ENCODE measurements at regions not wholly inside any gene's neighbourhood (a gene's known extent, or its start where the extent isn't known, plus 50 kb on each side); places are given as distances from the start of the nearest gene placed in this dataset.

DNA sequence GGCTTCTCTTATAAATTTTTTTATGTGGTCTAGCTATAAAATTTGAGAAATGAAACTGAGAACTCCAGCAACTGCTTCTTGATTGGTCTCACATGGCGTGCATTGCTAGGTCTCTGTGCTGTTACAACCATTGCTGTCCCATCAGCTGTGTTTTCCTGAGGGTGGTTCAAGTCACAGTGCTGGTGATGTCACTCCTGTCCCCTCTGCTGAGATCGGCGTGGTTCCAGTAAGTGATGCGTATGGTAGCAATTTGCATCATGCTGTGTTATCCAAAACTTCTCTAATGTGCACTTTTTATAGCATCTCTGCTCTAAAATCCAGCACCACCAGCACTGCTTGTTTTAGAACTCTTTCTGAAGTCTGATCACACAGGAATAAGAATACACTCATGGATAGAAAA, 112.6 kb upstream of the ZNF608 start:
- peak in 1 of 2 donors; percentile 46 for DNase-seq (ENCODE audit: low spot score in 2 of 2)
- Histone ChIP-seq H3K9me3 (no peaks in the 10 kb centered on the region), H3K36me3 (no peaks in the 10 kb centered on the region), H3K4me3 (no peak overlapping the region), H3K27ac (peak overlapping the region in 1 of 4 donors; percentile 44), H3K4me1 (peaks cover 0 to 14% (median 0%) of the 10 kb centered on the region in 4 donors), H3K27me3 (no peaks in the 10 kb centered on the region)
- TF ChIP-seq EP300 (IDR thresholded peaks at IDR 0.05) (peak in 1 of 2 donors; percentile 16), POLR2A (IDR thresholded peaks at IDR 0.05) (no peak)
- TF ChIP-seq, protein P1, sequence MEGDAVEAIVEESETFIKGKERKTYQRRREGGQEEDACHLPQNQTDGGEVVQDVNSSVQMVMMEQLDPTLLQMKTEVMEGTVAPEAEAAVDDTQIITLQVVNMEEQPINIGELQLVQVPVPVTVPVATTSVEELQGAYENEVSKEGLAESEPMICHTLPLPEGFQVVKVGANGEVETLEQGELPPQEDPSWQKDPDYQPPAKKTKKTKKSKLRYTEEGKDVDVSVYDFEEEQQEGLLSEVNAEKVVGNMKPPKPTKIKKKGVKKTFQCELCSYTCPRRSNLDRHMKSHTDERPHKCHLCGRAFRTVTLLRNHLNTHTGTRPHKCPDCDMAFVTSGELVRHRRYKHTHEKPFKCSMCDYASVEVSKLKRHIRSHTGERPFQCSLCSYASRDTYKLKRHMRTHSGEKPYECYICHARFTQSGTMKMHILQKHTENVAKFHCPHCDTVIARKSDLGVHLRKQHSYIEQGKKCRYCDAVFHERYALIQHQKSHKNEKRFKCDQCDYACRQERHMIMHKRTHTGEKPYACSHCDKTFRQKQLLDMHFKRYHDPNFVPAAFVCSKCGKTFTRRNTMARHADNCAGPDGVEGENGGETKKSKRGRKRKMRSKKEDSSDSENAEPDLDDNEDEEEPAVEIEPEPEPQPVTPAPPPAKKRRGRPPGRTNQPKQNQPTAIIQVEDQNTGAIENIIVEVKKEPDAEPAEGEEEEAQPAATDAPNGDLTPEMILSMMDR (IDR thresholded peaks at IDR 0.05): no peak
- WGBS, 2 donors: 59% methylated on average over 4 of the region's 4 CpGs

DNA sequence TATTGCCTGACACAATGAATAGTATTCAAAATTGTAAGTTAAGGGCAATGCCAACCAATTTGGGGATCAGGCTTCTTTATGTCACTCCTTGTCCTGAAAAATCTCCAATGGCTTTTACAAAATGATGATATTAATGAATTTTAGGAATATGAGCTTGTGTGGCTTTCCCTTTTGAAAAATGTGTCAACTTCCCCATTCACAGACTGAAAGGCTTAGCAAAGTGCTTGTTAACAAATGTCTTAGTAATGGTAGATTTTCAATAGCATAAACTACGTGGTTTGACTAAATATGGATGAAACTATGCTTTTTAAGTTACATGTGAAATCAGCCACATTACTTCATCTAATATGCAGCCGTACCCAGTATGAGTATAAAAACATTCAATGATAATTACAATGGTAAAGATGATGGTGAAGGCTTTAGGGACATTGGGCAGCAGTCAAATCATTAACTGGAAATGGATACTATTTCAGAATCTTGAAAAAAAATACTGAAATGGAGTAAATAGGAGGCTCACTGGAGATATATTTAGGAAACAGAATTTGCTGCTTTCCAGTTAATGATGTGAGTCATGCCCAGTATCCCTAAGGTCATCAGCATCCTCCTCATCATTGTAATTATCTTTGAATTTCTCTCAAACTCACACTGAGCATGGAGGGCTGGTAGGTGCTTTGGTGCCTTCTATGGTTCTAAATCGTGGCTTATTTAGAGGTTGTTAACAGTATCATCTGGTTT, 113.3 kb upstream of the ZNF608 start:
- DNase-seq (ENCODE audit: low spot score in 2 of 2): no peak
- no peaks in the 10 kb centered on the region for H3K27me3 ChIP-seq
- peaks cover 0 to 14% (median 0%) of the 10 kb centered on the region in 4 donors for H3K4me1 ChIP-seq
- H3K9me3 ChIP-seq: no peaks in the 10 kb centered on the region
- TF ChIP-seq EP300 (IDR thresholded peaks at IDR 0.05) (no peak), POLR2A (IDR thresholded peaks at IDR 0.05) (no peak)
- TF ChIP-seq, protein P1 (IDR thresholded peaks at IDR 0.05): no peak
- H3K27ac ChIP-seq: no peak overlapping the region
- 84 to 85% methylated on average over 3 of the region's 3 CpGs for WGBS, 2 donors
- no peaks in the 10 kb centered on the region for H3K36me3 ChIP-seq
- no peak overlapping the region for H3K4me3 ChIP-seq

DNA sequence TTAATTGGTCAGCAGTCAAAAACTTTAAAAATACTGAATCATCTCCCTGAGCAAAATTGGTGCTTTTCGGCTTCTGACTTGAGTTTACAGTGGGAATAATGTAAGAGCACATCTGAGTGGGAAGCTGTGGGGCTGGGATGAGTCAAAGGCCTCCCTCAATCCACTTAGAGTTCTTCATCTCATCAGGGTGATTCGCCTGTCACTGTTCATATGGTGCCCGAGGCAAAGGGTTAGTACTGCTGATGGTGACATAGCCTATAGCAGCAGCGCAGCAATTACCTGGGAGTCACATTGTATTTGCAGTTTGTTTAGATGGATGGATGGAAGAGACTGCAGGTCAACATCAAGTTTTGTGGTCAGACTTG, 113.8 kb upstream of the ZNF608 start:
- no peak for DNase-seq (ENCODE audit: low spot score in 2 of 2)
- TF ChIP-seq, protein P1 (IDR thresholded peaks at IDR 0.05): no peak
- TF ChIP-seq POLR2A (IDR thresholded peaks at IDR 0.05) (no peak), EP300 (IDR thresholded peaks at IDR 0.05) (no peak)
- Histone ChIP-seq H3K27me3 (no peaks in the 10 kb centered on the region), H3K4me1 (peaks cover 0 to 18% (median 0%) of the 10 kb centered on the region in 4 donors), H3K27ac (no peak overlapping the region), H3K36me3 (no peaks in the 10 kb centered on the region), H3K4me3 (no peak overlapping the region), H3K9me3 (no peaks in the 10 kb centered on the region)
- 86 to 92% methylated on average over 4 of the region's 4 CpGs for WGBS, 2 donors

DNA sequence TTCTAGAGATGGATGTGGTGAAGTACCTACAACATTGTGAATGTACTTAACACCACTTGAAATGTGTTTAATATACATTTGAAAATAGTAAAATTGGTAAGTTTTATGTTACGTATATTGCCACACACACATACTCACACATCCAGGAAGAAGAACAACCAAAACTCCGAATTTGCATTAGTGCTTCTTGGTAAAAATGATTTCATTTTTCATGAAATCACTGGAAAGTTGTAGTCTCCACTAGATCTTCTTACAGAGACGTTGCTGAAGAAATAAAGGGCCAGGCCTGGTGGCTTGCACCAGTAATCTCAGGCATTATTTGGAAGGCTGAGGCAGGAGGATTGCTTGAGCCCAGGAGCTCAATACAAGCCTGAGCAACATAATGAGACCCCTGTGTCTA, 118.6 kb upstream of the ZNF608 start:
- peaks cover 3 to 35% (median 13%) of the 10 kb centered on the region in 4 donors for H3K4me1 ChIP-seq
- H3K4me3 ChIP-seq: no peak overlapping the region
- no peaks in the 10 kb centered on the region for H3K36me3 ChIP-seq
- no peaks in the 10 kb centered on the region for H3K9me3 ChIP-seq
- H3K27ac ChIP-seq: peak overlapping the region; percentile 22 to 84 (median 69)
- no peak for DNase-seq (ENCODE audit: low spot score in 2 of 2)
- H3K27me3 ChIP-seq: no peaks in the 10 kb centered on the region
- WGBS, 2 donors: 93 to 95% methylated on average over 3 of the region's 3 CpGs
- TF ChIP-seq, protein P1 (IDR thresholded peaks at IDR 0.05): no peak
- no peak for TF ChIP-seq POLR2A (IDR thresholded peaks at IDR 0.05)
- TF ChIP-seq EP300 (IDR thresholded peaks at IDR 0.05): no peak

DNA sequence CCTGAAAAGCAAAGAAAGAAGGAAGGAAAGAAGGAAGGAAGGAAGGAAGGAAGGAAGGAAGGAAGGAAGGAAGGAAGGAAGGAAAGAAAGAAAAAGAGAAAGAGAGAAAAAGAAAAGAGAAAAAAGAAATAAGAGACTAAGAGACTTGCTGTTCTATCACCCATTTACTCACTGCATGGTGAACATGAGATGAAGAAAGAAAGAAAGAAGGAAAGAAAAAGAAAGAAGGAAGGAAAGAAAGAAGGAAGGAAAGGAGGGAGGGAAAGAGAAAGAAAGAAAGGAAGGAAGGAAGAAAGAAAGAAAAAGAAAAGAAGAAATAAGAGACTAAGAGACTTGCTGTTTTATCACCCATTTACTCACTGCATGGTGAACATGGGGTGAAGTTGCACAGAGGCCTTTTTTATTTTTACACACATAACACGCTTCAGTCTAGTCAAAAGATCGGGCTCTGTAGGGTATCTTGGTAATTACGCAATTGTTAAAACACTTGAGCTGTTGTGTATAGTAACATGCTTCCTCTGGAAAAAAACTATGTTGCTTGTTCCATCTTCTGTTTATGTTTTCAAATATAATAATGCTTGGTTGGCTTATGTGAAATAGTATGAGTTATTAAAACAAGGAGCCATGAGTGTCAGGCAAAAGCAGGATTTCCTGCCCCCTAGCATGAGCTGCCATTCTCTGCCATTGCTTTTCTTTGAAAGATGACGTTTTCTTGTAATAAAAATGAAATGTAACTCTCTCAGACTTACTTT, 119.3 kb upstream of the ZNF608 start:
- H3K9me3 ChIP-seq: no peaks in the 10 kb centered on the region
- DNase-seq (ENCODE audit: low spot score in 2 of 2): no peak
- H3K4me3 ChIP-seq: no peak overlapping the region
- peak overlapping the region; percentile 39 to 84 (median 69) for H3K27ac ChIP-seq
- WGBS, 2 donors: 46 to 50% methylated on average over 4 of the region's 4 CpGs
- H3K27me3 ChIP-seq: no peaks in the 10 kb centered on the region
- TF ChIP-seq, protein P1 (IDR thresholded peaks at IDR 0.05): no peak
- peak in 1 of 2 donors; percentile 61 for TF ChIP-seq EP300 (IDR thresholded peaks at IDR 0.05)
- no peaks in the 10 kb centered on the region for H3K36me3 ChIP-seq
- H3K4me1 ChIP-seq: peaks cover 3 to 42% (median 16%) of the 10 kb centered on the region in 4 donors

All from tibial nerve (tissue), 4 donors.